Neural crest cell (in vitro differentiated cells): ENCODE measurements at regions not wholly inside any gene's neighbourhood (a gene's known extent, or its start where the extent isn't known, plus 50 kb on each side); places are given as distances from the start of the nearest gene placed in this dataset.

Source experiments
- DNase-seq: peaks from one replicate; pipeline ENCODE4 v3.0.0; 2021; ENCODE audit warnings: low read depth, mixed read lengths, low spot score
- H3K27ac Mint-ChIP-seq: one replicate; pipeline ENCODE4 v1.8.0; 2021; ENCODE audit warnings: mild to moderate bottlenecking, mixed read lengths; ENCODE audit not compliant: unreplicated experiment
- H3K27me3 Mint-ChIP-seq: 2 replicates; pipeline ENCODE4 v1.8.0; 2021; ENCODE audit warnings: low read depth, mild to moderate bottlenecking, mixed read lengths
- H3K36me3 Mint-ChIP-seq: 2 replicates; pipeline ENCODE4 v1.8.0; 2021; ENCODE audit warnings: low read depth, mild to moderate bottlenecking, mixed read lengths
- H3K4me1 Mint-ChIP-seq: 2 replicates; pipeline ENCODE4 v1.8.0; 2021; ENCODE audit warnings: mixed read lengths
- H3K4me3 Mint-ChIP-seq: one replicate; pipeline ENCODE4 v1.8.0; 2021; ENCODE audit warnings: mild to moderate bottlenecking, mixed read lengths
- H3K9me3 Mint-ChIP-seq: 2 replicates; pipeline ENCODE4 v1.8.0; 2021; ENCODE audit warnings: mixed read lengths
- TF ChIP-seq, protein P1 (sequence below): fragments of 200-600 bp; sonication (generic); conservative IDR thresholded peaks from 2 replicates; pipeline ENCODE4 v1.5.0; 2021; ENCODE audit warnings: antibody characterized with exemption, mild to moderate bottlenecking

DNA sequence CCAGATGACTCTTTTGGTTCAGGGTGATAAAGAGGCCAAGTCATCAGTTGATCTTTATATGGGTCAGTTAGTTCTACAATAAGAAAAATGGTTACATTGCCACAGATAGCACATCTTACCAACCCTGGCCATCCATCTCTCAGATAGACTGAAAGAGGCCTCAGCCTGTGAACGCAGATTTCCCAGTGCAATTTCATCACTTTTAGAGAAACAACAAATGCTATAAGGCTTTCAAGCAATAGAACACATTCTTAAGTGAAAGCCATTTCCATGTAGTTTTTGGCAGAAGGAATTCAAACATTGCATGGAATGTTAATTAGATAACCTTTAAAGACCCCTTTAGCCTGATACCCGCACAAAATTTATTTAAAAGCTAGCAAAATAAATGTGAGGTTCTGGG, 200.6 kb upstream of the ZBTB20 start:
- H3K27me3 Mint-ChIP-seq = no peaks in the 10 kb centered on the region
- no peak for DNase-seq
- no peaks in the 10 kb centered on the region for H3K36me3 Mint-ChIP-seq
- peaks cover 5% of the 10 kb centered on the region for H3K4me1 Mint-ChIP-seq
- TF ChIP-seq, protein P1, sequence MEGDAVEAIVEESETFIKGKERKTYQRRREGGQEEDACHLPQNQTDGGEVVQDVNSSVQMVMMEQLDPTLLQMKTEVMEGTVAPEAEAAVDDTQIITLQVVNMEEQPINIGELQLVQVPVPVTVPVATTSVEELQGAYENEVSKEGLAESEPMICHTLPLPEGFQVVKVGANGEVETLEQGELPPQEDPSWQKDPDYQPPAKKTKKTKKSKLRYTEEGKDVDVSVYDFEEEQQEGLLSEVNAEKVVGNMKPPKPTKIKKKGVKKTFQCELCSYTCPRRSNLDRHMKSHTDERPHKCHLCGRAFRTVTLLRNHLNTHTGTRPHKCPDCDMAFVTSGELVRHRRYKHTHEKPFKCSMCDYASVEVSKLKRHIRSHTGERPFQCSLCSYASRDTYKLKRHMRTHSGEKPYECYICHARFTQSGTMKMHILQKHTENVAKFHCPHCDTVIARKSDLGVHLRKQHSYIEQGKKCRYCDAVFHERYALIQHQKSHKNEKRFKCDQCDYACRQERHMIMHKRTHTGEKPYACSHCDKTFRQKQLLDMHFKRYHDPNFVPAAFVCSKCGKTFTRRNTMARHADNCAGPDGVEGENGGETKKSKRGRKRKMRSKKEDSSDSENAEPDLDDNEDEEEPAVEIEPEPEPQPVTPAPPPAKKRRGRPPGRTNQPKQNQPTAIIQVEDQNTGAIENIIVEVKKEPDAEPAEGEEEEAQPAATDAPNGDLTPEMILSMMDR = no peak
- peaks cover 3% of the 10 kb centered on the region for H3K9me3 Mint-ChIP-seq
- no peak overlapping the region for H3K27ac Mint-ChIP-seq
- no peak overlapping the region for H3K4me3 Mint-ChIP-seq

GRCh38 chr3:115348412-115348811, 201.3 kb upstream of the ZBTB20 start:
- DNase-seq = no peak

GRCh38 chr3:115348951-115349745, 202.1 kb upstream of the ZBTB20 start:
- DNase-seq = no peak
- H3K27me3 Mint-ChIP-seq = no peaks in the 10 kb centered on the region
- TF ChIP-seq, protein P1 = no peak
- H3K4me1 Mint-ChIP-seq = peaks cover 5% of the 10 kb centered on the region
- peaks cover 3% of the 10 kb centered on the region for H3K9me3 Mint-ChIP-seq
- peaks cover 2% of the 10 kb centered on the region for H3K36me3 Mint-ChIP-seq
- no peak overlapping the region for H3K27ac Mint-ChIP-seq
- no peak overlapping the region for H3K4me3 Mint-ChIP-seq

More at GRCh38 chr3:115348412-115348811, 201.3 kb upstream of the ZBTB20 start:
- no peak overlapping the region for H3K27ac Mint-ChIP-seq
- H3K4me1 Mint-ChIP-seq = peaks cover 5% of the 10 kb centered on the region
- H3K9me3 Mint-ChIP-seq = peaks cover 3% of the 10 kb centered on the region
- no peaks in the 10 kb centered on the region for H3K27me3 Mint-ChIP-seq
- H3K4me3 Mint-ChIP-seq = no peak overlapping the region
- TF ChIP-seq, protein P1 = no peak
- peaks cover 2% of the 10 kb centered on the region for H3K36me3 Mint-ChIP-seq

- TF ChIP-seq, protein P1 = no peak
- Mint-ChIP-seq H3K4me3 (no peak overlapping the region), H3K9me3 (peaks cover 9% of the 10 kb centered on the region)
Observed at GRCh38 chr3:115350606-115351005, 203.5 kb upstream of the ZBTB20 start.

GRCh38 chr3:115351193-115351592, 204.1 kb upstream of the ZBTB20 start:
- TF ChIP-seq, protein P1 = no peak
- Mint-ChIP-seq H3K27ac (no peak overlapping the region), H3K4me3 (no peak overlapping the region), H3K36me3 (peaks cover 4% of the 10 kb centered on the region), H3K9me3 (peaks cover 9% of the 10 kb centered on the region), H3K4me1 (peaks cover 5% of the 10 kb centered on the region), H3K27me3 (no peaks in the 10 kb centered on the region)
- no peak for DNase-seq

More at GRCh38 chr3:115350606-115351005, 203.5 kb upstream of the ZBTB20 start:
- H3K27ac Mint-ChIP-seq = no peak overlapping the region
- no peaks in the 10 kb centered on the region for H3K27me3 Mint-ChIP-seq
- peaks cover 4% of the 10 kb centered on the region for H3K36me3 Mint-ChIP-seq
- DNase-seq = no peak
- H3K4me1 Mint-ChIP-seq = peaks cover 5% of the 10 kb centered on the region
